ENCODE measurements at regions not wholly inside any gene's neighbourhood (a gene's known extent, or its start where the extent isn't known, plus 50 kb on each side); places are given as distances from the start of the nearest gene placed in this dataset.

DNA sequence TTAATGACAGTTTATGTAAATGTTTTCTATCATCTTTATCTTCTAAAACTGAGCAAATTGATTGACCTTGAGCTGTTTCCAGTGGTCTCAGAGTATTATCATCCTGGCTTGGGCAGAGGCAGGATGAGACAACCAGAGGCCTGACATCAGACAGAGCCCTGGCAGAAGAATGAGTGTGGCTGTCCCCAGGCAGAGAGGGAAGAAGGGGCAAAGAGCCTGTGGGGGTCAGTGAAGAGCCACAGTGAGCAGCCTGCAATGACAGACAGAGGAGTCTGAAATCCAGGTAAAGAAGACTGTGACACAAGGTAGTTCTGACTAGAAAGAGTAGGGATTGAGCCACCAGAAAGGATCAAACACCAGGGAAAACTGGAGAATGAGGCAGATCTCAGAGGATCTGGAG is 182.4 kb upstream of the ARSJ start:
- peaks cover under 1% of the 10 kb centered on the region; the same call in 1 of the 2 replicates for H3K4me1 ChIP-seq (replicated peaks)
- H3K9me3 ChIP-seq (replicated peaks), result no peaks in the 10 kb centered on the region
- H3K27me3 ChIP-seq (replicated peaks), result no peaks in the 10 kb centered on the region
- H3K36me3 ChIP-seq, result no peaks in the 10 kb centered on the region
- DNase-seq (ENCODE audit: low read depth in 1 of 2, low spot score in 2 of 2), result no peak
- no peak overlapping the region for H3K27ac ChIP-seq
- no peak overlapping the region for H3K4me3 ChIP-seq

- Histone ChIP-seq H3K27ac (no peak overlapping the region), H3K9me3 (replicated peaks) (no peaks in the 10 kb centered on the region), H3K36me3 (no peaks in the 10 kb centered on the region), H3K4me1 (replicated peaks) (no peaks in the 10 kb centered on the region), H3K4me3 (no peak overlapping the region), H3K27me3 (replicated peaks) (no peaks in the 10 kb centered on the region)
- DNase-seq (ENCODE audit: low read depth in 1 of 2, low spot score in 2 of 2), result no peak
Observed at GRCh38 chr4:114163051-114163450, 183.6 kb upstream of the ARSJ start.

DNA sequence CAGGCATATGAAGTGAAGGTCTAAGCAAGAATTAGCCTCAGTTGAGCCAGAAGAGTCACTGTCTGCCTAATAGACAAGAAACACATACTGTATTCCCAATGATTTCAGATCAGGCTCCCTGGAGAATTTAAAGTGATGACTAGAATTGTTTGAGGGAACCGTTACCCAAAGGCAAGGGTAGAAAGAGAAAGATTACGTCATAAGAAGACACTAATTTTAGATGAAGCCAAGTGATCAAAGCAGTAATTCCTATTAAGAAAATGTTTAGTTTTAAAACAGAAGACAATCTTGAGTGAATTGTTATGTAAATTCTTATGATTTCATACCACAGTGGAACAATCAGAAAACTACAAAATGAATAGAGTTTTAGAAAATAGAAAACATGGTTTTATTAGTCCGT is 194.5 kb upstream of the ARSJ start:
- Histone ChIP-seq H3K27me3 (replicated peaks) (no peaks in the 10 kb centered on the region), H3K36me3 (no peaks in the 10 kb centered on the region), H3K4me3 (no peak overlapping the region), H3K4me1 (replicated peaks) (peaks cover 10% of the 10 kb centered on the region), H3K9me3 (replicated peaks) (no peaks in the 10 kb centered on the region), H3K27ac (no peak overlapping the region)
- no peak for DNase-seq (ENCODE audit: low read depth in 1 of 2, low spot score in 2 of 2)

DNA sequence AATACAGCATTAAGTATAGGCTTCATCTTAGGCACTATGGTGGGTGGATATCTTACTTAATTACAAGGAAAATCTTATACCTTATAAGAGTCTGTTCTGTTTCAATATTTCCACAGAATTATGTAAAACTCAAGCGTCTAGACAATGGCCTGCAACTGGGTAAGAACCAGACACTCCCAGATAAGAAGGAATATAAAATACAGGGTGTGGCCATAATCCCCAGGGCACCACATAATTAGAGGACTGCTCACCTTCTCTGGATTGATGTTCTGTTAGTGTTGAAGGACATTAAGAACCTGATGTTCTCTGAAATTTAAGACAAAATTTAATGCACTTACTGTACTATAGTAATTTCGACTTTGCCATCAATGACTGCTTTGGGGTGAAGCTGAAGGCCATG is 198.2 kb upstream of the ARSJ start:
- Histone ChIP-seq H3K4me1 (replicated peaks) (peaks cover 16% of the 10 kb centered on the region), H3K4me3 (no peak overlapping the region), H3K9me3 (replicated peaks) (no peaks in the 10 kb centered on the region; the same call in 1 of the 2 replicates), H3K27ac (no peak overlapping the region), H3K27me3 (replicated peaks) (no peaks in the 10 kb centered on the region), H3K36me3 (no peaks in the 10 kb centered on the region)
- no peak for DNase-seq (ENCODE audit: low read depth in 1 of 2, low spot score in 2 of 2)

DNA sequence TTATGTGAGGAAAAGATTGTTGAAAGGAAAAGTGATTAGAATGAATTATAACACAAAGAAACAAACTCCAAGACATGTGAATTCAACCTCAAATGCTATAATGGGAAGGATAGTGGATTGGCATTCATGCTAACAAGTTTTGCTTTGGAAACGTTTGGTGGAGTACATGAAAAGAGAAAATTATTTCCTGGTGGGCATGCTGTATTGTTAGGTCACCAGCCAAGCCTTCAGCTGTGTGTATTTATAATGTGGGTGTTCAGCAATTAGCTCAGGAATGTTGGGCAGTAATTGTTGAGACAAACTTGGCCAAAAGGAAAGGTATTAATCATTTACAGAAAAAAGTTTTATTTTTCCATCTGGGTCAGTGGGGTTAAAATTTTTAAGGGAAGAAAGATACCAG is 198.9 kb upstream of the ARSJ start:
- Histone ChIP-seq H3K4me1 (replicated peaks) (peaks cover 16% of the 10 kb centered on the region), H3K9me3 (replicated peaks) (no peaks in the 10 kb centered on the region; the same call in 1 of the 2 replicates), H3K36me3 (no peaks in the 10 kb centered on the region), H3K27me3 (replicated peaks) (no peaks in the 10 kb centered on the region), H3K4me3 (no peak overlapping the region), H3K27ac (no peak overlapping the region)
- DNase-seq (ENCODE audit: low read depth in 1 of 2, low spot score in 2 of 2), result peak in 1 of 2 experiments; percentile 15

DNA sequence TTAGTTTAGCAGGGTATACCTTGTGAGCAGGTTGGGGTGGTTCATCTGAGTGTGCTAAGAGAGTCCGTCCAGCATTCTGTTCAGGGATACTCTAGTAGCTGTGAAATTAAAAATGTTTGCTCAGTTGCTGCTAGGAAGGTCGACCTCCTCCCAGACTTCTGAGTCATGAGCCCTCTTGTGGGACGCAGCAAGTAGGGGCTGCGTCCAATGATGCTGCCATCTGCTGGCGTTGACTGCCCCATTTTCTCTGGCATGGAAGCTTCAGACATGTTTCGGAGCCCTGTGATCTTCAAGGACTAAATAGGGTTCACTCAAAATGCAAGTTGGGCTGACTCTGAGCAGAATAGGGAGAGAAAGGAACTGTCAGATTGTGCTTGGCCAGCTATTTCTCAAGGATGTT is 201.0 kb upstream of the ARSJ start:
- no peak overlapping the region for H3K27ac ChIP-seq
- no peak overlapping the region for H3K4me3 ChIP-seq
- H3K9me3 ChIP-seq (replicated peaks), result no peaks in the 10 kb centered on the region; the same call in 1 of the 2 replicates
- no peaks in the 10 kb centered on the region for H3K27me3 ChIP-seq (replicated peaks)
- peaks cover 16% of the 10 kb centered on the region for H3K4me1 ChIP-seq (replicated peaks)
- no peaks in the 10 kb centered on the region for H3K36me3 ChIP-seq
- peak; percentile 59 to 76 for DNase-seq (ENCODE audit: low read depth in 1 of 2, low spot score in 2 of 2)

DNA sequence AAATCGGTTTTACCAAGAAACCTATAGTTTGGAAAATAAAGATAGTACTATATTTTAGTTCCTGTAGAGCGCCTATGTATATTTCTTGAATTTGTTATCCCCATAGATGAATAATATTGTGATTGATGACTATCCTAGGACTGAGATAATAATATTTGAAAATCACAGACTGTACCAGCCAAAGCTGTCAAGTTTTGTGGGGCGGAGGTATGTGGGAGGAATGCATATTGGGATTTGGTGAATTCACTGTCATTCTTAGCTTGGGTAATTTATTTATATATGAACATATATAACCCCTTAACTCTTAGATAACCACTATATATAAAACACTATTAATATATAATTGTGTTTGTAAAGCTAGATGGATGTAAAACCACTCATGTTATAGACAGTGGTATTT is 205.5 kb upstream of the ARSJ start:
- no peaks in the 10 kb centered on the region for H3K27me3 ChIP-seq (replicated peaks)
- no peaks in the 10 kb centered on the region for H3K36me3 ChIP-seq
- no peak overlapping the region for H3K4me3 ChIP-seq
- peaks cover 7% of the 10 kb centered on the region for H3K4me1 ChIP-seq (replicated peaks)
- no peaks in the 10 kb centered on the region; the same call in 1 of the 2 replicates for H3K9me3 ChIP-seq (replicated peaks)
- H3K27ac ChIP-seq, result no peak overlapping the region
- no peak for DNase-seq (ENCODE audit: low read depth in 1 of 2, low spot score in 2 of 2)

DNA sequence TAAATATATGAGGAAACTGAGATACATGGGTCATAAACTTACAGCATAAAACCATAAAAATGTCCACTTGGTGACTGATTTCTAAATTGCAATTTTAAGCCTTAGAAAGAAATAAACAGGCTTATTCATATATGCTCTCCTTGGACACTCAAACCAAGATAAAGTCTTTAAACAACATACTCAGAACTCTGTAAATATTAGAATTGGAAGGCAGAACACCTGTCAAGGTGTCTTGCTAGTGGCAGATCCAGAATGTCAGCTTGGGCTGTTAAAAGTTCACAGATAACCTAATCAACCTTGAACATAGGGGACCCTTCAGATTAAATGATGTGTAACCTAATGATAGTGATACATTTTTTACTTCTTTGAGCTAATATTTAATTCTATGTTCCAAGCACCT is 208.1 kb upstream of the ARSJ start:
- no peaks in the 10 kb centered on the region for H3K9me3 ChIP-seq (replicated peaks)
- H3K4me1 ChIP-seq (replicated peaks), result no peaks in the 10 kb centered on the region
- H3K27me3 ChIP-seq (replicated peaks), result no peaks in the 10 kb centered on the region
- DNase-seq (ENCODE audit: low read depth in 1 of 2, low spot score in 2 of 2), result no peak
- H3K27ac ChIP-seq, result no peak overlapping the region
- H3K4me3 ChIP-seq, result no peak overlapping the region
- H3K36me3 ChIP-seq, result no peaks in the 10 kb centered on the region

GRCh38 chr4:114191496-114191895 is 212.0 kb upstream of the ARSJ start:
- Histone ChIP-seq H3K4me3 (no peak overlapping the region), H3K36me3 (no peaks in the 10 kb centered on the region), H3K27me3 (replicated peaks) (no peaks in the 10 kb centered on the region), H3K4me1 (replicated peaks) (no peaks in the 10 kb centered on the region), H3K27ac (no peak overlapping the region), H3K9me3 (replicated peaks) (no peaks in the 10 kb centered on the region)
- no peak for DNase-seq (ENCODE audit: low read depth in 1 of 2, low spot score in 2 of 2)

GRCh38 chr4:114192854-114193253 is 213.4 kb upstream of the ARSJ start:
- Histone ChIP-seq H3K27ac (no peak overlapping the region), H3K9me3 (replicated peaks) (no peaks in the 10 kb centered on the region), H3K27me3 (replicated peaks) (no peaks in the 10 kb centered on the region), H3K4me1 (replicated peaks) (no peaks in the 10 kb centered on the region), H3K36me3 (no peaks in the 10 kb centered on the region), H3K4me3 (no peak overlapping the region)
- no peak for DNase-seq (ENCODE audit: low read depth in 1 of 2, low spot score in 2 of 2)

- DNase-seq (ENCODE audit: low read depth in 1 of 2, low spot score in 2 of 2), result no peak
- H3K27ac ChIP-seq, result no peak overlapping the region
- no peaks in the 10 kb centered on the region for H3K36me3 ChIP-seq
- no peaks in the 10 kb centered on the region for H3K27me3 ChIP-seq (replicated peaks)
- H3K4me1 ChIP-seq (replicated peaks), result no peaks in the 10 kb centered on the region
- no peak overlapping the region for H3K4me3 ChIP-seq
- H3K9me3 ChIP-seq (replicated peaks), result no peaks in the 10 kb centered on the region
Observed at GRCh38 chr4:114193624-114194399, 214.4 kb upstream of the ARSJ start.

DNA sequence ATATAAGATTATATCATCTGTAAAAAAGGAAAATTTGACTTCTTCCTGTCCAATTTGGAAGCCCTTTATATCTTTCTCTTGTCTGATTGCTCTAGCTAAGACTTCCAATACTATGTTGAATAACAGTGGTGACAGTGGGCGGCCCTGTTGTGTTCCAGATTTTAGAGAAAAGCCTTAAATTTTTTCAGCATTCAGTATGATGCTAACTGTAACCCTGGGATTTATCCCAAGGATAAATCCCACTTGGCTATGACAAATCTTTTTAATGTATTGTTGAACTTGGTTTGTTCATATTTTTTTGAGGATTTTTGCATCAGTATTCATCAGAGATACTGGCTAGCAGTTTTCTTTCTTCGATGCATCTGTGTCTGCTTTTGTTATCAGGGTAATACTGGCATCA is 217.2 kb upstream of the ARSJ start:
- Histone ChIP-seq H3K27ac (no peak overlapping the region), H3K4me1 (replicated peaks) (no peaks in the 10 kb centered on the region), H3K27me3 (replicated peaks) (no peaks in the 10 kb centered on the region), H3K36me3 (no peaks in the 10 kb centered on the region), H3K9me3 (replicated peaks) (no peaks in the 10 kb centered on the region), H3K4me3 (no peak overlapping the region)
- DNase-seq (ENCODE audit: low read depth in 1 of 2, low spot score in 2 of 2), result no peak

DNA sequence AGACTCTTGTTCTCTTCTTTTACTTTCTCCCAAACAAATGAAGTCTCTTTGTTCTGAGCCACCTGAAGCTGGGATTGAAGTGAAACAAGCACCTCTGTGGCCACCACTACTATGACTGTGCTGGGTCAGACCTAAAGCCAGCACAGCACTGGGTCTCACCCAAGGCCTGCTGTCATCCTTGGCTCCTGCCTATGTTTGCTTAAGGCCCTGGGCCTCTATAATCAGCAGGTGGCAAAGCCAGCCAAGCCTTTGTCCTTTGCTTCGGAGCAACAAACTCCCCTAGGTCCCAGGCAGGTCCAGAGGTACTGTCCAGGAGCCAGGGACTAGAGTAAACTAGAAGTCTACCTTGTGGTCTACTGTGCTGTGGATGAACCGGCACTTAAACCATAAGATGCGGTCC is 220.6 kb upstream of the ARSJ start:
- no peaks in the 10 kb centered on the region for H3K36me3 ChIP-seq
- no peaks in the 10 kb centered on the region for H3K9me3 ChIP-seq (replicated peaks)
- no peak overlapping the region for H3K27ac ChIP-seq
- no peaks in the 10 kb centered on the region for H3K27me3 ChIP-seq (replicated peaks)
- H3K4me1 ChIP-seq (replicated peaks), result no peaks in the 10 kb centered on the region
- H3K4me3 ChIP-seq, result no peak overlapping the region
- DNase-seq (ENCODE audit: low read depth in 1 of 2, low spot score in 2 of 2), result no peak

GRCh38 chr4:114205261-114205660 is 225.8 kb upstream of the ARSJ start:
- Histone ChIP-seq H3K27ac (no peak overlapping the region), H3K9me3 (replicated peaks) (no peaks in the 10 kb centered on the region), H3K4me1 (replicated peaks) (no peaks in the 10 kb centered on the region), H3K4me3 (no peak overlapping the region), H3K27me3 (replicated peaks) (no peaks in the 10 kb centered on the region), H3K36me3 (no peaks in the 10 kb centered on the region)
- DNase-seq (ENCODE audit: low read depth in 1 of 2, low spot score in 2 of 2), result no peak
